ENCODE measurements at regions not wholly inside any gene's neighbourhood (a gene's known extent, or its start where the extent isn't known, plus 50 kb on each side); places are given as distances from the start of the nearest gene placed in this dataset.

DNA sequence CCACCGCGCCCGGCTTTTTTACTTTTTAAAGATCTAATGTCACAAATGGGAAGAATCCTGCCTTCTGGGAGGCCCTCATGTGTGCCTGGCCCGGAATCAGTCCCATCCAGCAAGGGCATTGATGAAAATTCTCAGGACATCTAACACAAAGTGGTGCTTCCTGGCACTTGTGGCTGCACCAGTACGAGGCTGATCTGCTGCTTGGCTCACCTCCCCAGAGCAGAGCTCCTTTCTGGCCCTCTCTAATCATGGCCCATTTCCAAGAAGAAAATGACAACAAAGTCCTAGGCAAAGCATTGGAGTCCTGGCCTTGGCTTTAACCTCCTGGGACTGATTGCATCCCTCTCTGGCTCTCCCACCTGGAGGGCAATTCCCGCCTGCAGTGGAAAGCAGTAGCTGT is 50.7 kb upstream of the SIAH1 start:
- DNase-seq = no peak

GRCh38 chr16:48435318-48435680 is 50.1 kb upstream of the SIAH1 start:
- no peak for DNase-seq
